Transverse colon (tissue), 3 donors: ENCODE measurements at regions not wholly inside any gene's neighbourhood (a gene's known extent, or its start where the extent isn't known, plus 50 kb on each side); places are given as distances from the start of the nearest gene placed in this dataset.

Source experiments
- EP300 ChIP-seq: sonication (generic); formaldehyde crosslinking; IDR thresholded peaks from one replicate; pipeline ENCODE4 v1.6.1; 2017; ENCODE audit warnings: antibody characterized with exemption, low read depth
- POLR2A ChIP-seq: fragments of 450-650 bp; IDR thresholded peaks from one replicate; pipeline ENCODE4 v1.6.1; 2016; ENCODE audit warnings: antibody characterized with exemption, mild to moderate bottlenecking, moderate library complexity
- POLR2AphosphoS5 ChIP-seq, 3 donors: sonication (generic); formaldehyde crosslinking; IDR thresholded peaks; one replicate each; pipeline ENCODE4 v1.6.1; 2016; ENCODE audit warnings: antibody characterized with exemption in 3 of 3

- TF ChIP-seq POLR2A (no peak), POLR2AphosphoS5 (IDR thresholded peaks at IDR 0.05) (no peak), EP300 (no peak)
These were observed 63.1 kb upstream of the FAM174A start for GRCh38 chr5:100472091-100472490.
